Esophagus (tissue), 2 donors: ENCODE measurements at regions not wholly inside any gene's neighbourhood (a gene's known extent, or its start where the extent isn't known, plus 50 kb on each side); places are given as distances from the start of the nearest gene placed in this dataset.

ENCODE experiments used
- H3K27ac ChIP-seq, 2 donors: one replicate each; pipeline ENCODE4 v1.5.1; 2013; ENCODE audit warnings: low read depth in 2 of 2, mild to moderate bottlenecking in 2 of 2, inconsistent platforms in 1 of 2, low read length in 1 of 2, moderate library complexity in 1 of 2
- H3K27me3 ChIP-seq, 2 donors: one replicate each; pipeline ENCODE4 v1.6.1; 2013; ENCODE audit warnings: low read length in 2 of 2, control low read depth in 1 of 2, mild to moderate bottlenecking in 1 of 2; ENCODE audit not compliant: insufficient read depth in 2 of 2, control insufficient read depth in 1 of 2
- H3K36me3 ChIP-seq, 2 donors: one replicate each; pipeline ENCODE4 v1.6.1; 2013; ENCODE audit warnings: low read length in 1 of 2; ENCODE audit not compliant: control insufficient read depth in 2 of 2, insufficient read depth in 2 of 2
- H3K4me1 ChIP-seq, 2 donors: one replicate each; pipeline ENCODE4 v1.6.1; 2013; ENCODE audit warnings: low read length in 1 of 2; ENCODE audit not compliant: control insufficient read depth in 2 of 2, insufficient read depth in 2 of 2
- H3K4me3 ChIP-seq, 2 donors: one replicate each; pipeline ENCODE4 v1.5.1; 2013; ENCODE audit warnings: low read length in 2 of 2, mild to moderate bottlenecking in 2 of 2, low read depth in 1 of 2, moderate library complexity in 1 of 2
- H3K9me3 ChIP-seq, 2 donors: one replicate each; pipeline ENCODE4 v1.6.1; 2013; ENCODE audit warnings: mild to moderate bottlenecking in 2 of 2, low read depth in 1 of 2, low read length in 1 of 2, moderate library complexity in 1 of 2; ENCODE audit not compliant: control insufficient read depth in 2 of 2, insufficient read depth in 1 of 2
- WGBS, 2 donors: extraction: QIAGEN DNeasy Blood & Tissue Kit; methylation state at CpG; one replicate each; pipeline ENCODE4 v1.1.7; 2013; 5-methylcytosine and 5-hydroxymethylcytosine counted together
- donor health status: healthy with polysubstance abuse.
- donor health status: Bipolar disorder and iron deficiency.

DNA sequence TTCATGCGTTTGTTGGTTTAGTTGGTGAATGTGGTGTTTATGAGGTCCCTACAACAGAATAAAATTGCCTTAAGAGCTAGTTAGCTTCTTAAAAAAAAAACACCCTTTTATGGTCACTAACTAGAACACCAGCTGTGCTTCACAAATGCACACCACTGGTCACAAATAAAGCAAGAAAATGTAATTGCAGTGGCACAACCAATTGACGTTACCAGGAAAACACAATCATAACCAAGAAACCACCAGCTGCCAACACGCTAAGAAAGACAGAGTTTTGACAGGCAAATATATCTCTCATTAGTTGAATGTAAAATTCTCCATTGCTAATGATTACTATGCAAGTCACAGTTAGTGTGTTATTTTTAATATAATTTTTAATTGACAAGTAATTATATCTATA is 389.9 kb downstream of the ADAMTS20 start:
- Histone ChIP-seq H3K4me1 (no peaks in the 10 kb centered on the region), H3K4me3 (no peak overlapping the region), H3K27me3 (no peaks in the 10 kb centered on the region), H3K36me3 (no peaks in the 10 kb centered on the region), H3K9me3 (no peaks in the 10 kb centered on the region), H3K27ac (no peak overlapping the region)
- WGBS, 2 donors = 86 to 90% methylated on average over 3 of the region's 3 CpGs

DNA sequence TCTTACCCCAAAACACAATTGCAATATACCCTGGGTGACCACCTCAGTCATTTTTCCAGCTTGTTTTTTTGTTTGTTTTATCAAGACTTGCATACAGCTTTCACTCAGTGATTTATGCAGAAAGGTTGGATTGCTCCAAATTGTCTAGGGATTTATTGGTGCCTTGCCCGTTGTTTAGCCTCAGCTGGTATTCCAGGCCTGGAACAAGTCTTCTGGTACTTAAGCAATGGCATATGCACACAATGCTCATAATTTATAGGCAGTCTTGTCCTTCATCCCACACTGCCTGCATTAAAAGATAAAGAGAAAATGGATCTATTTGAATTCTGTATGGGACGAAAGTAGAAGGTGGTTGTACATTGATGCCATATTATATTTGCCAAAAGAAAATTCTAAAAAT is 392.5 kb downstream of the ADAMTS20 start:
- 76 to 82% methylated on average over 2 of the region's 2 CpGs for WGBS, 2 donors
- Histone ChIP-seq H3K9me3 (no peaks in the 10 kb centered on the region), H3K36me3 (no peaks in the 10 kb centered on the region), H3K4me3 (no peak overlapping the region), H3K27ac (no peak overlapping the region), H3K27me3 (no peaks in the 10 kb centered on the region), H3K4me1 (no peaks in the 10 kb centered on the region)

DNA sequence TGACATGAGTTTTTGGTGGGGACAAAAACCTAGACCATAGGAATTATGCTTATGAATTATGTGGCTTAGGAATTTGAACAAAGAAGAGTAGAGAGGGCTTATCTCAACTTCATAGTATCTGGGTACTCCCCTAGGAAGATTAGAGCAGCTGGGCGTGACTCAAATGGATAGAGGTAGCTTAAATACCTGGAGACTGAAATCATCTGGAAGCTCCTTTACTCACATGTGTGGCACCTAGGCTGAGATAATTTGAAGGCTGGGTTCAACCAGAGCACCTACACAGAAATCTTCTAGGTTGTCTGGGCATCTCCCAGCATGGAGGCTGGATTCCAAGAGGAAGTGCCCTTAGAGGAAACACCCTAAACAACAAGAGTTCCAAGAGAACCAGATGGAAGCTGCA is 393.9 kb downstream of the ADAMTS20 start:
- H3K9me3 ChIP-seq = no peaks in the 10 kb centered on the region
- H3K4me1 ChIP-seq = no peaks in the 10 kb centered on the region
- no peak overlapping the region for H3K4me3 ChIP-seq
- H3K27me3 ChIP-seq = no peaks in the 10 kb centered on the region
- 85 to 91% methylated on average over 1 of the region's 1 CpG for WGBS, 2 donors
- no peaks in the 10 kb centered on the region for H3K36me3 ChIP-seq
- H3K27ac ChIP-seq = no peak overlapping the region

DNA sequence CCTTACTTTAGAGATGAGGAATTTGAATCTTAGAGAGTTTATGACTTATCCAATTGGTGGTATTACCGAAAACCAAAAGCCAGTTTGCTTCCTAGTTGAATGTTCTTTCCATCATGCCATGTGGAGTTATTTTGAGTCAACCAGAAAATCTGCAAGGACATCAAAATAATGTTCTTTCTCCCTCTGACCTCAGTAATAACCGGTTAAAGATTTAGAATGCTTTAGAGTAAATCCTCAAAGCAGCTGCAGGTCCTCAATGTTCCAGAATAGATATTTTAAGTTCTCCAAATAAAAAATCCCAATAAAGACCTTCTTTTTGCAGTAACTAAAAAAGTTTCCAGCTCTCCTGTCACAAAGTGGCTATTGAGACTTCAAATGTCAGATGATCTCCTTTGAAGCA is 396.6 kb downstream of the ADAMTS20 start:
- no peak overlapping the region for H3K4me3 ChIP-seq
- WGBS, 2 donors = 75 to 77% methylated on average over 2 of the region's 2 CpGs
- H3K36me3 ChIP-seq = no peaks in the 10 kb centered on the region
- no peaks in the 10 kb centered on the region for H3K27me3 ChIP-seq
- H3K9me3 ChIP-seq = no peaks in the 10 kb centered on the region
- H3K4me1 ChIP-seq = no peaks in the 10 kb centered on the region
- no peak overlapping the region for H3K27ac ChIP-seq

DNA sequence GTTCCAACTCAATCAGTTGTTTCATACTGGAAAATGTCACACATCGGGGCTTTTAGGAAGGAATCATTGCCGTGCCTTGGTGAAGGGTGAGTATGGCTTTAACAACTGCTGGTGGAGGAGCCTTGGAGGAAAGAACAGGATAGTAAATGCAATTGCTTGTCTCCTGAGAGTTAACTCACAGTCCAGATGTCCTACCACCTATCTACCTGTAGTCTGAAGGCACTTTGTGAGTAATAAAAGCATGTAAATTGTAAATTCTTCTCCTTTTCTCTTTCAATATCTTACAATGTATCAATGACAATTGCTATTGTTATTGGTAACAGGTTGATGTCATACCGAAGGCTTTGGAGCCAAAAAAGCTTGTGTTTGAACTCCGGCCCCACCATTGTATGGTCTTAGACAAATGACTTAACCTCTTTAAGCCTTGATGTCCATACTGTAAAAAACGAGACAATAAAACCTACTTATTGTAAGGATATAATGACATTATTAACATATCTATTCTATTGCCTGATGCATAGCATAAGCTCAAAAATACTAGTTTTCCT is 397.4 kb downstream of the ADAMTS20 start:
- Histone ChIP-seq H3K27ac (no peak overlapping the region), H3K9me3 (no peaks in the 10 kb centered on the region), H3K4me3 (no peak overlapping the region), H3K36me3 (no peaks in the 10 kb centered on the region), H3K4me1 (no peaks in the 10 kb centered on the region), H3K27me3 (no peaks in the 10 kb centered on the region)
- whole genome bisulfite sequencing, 2 donors = 68 to 91% methylated on average over 5 of the region's 5 CpGs

DNA sequence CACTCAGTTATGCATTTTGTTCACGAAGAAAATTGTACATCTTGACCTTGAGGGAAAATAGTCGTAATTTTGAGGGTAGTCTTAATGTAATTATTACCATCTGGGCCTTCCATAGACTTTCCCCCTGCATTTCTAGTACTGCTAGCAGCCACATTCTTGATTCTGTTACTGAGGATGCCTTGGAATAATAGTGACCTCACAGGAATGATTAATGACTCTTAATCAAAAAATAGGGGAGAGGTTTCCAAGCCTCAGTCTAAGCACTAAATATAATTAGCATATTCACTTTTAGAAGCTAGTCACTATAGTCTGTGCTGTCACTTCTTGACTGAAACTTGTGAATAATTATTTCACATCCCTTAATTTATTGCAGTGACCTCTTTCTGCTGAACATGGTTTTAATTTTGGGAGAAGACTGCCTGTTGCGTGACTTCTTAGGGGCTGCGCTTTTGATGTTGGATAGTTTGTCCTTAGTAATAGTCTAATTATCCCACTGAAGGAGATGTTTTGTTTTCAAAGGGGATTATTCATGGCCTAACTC is 400.5 kb downstream of the ADAMTS20 start:
- H3K27me3 ChIP-seq = no peaks in the 10 kb centered on the region
- H3K27ac ChIP-seq = no peak overlapping the region
- no peaks in the 10 kb centered on the region for H3K9me3 ChIP-seq
- 68% methylated on average over 4 of the region's 4 CpGs for WGBS, 2 donors
- no peak overlapping the region for H3K4me3 ChIP-seq
- H3K36me3 ChIP-seq = no peaks in the 10 kb centered on the region
- no peaks in the 10 kb centered on the region for H3K4me1 ChIP-seq

DNA sequence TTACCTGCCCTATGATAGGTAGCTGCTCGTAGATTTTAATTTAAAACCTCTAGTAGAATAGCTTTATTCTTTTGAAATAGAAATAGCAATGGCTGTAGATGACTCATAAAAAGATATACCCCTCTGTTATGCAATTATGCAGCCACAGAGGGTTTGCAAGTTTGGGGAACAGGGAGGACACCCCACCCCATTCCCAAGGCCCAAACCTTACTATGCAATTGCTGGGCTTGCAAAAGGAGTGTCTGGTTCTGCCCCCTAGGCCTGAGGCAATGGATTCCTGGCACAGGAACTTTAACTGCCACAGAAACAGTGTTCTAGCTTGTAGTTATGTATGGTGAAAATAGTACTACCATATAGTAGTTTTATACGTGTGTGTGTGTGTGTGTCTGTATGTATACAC is 403.3 kb downstream of the ADAMTS20 start:
- no peaks in the 10 kb centered on the region for H3K36me3 ChIP-seq
- no peak overlapping the region for H3K27ac ChIP-seq
- H3K27me3 ChIP-seq = no peaks in the 10 kb centered on the region
- H3K4me3 ChIP-seq = no peak overlapping the region
- no peaks in the 10 kb centered on the region for H3K9me3 ChIP-seq
- no peaks in the 10 kb centered on the region for H3K4me1 ChIP-seq
- WGBS, 2 donors = 44 to 46% methylated on average over 2 of the region's 2 CpGs

DNA sequence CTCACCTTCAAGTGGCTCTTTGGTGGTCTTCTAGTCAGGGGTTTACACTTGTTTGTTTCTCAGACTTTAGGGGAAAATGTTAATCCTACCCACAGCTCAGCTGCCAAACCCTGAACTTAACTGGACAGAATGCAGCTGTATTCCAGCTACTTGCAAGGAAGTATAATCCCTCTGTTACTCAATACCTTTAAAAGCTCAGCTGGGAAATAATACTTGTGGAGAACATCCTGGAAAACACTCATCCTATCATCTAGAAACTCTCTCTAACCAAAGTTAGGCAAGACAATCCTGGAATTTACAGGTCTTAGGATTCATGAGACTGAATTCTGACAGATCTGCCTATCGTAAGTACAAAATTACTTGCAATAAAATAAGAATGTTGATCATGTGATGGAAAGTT is 404.1 kb downstream of the ADAMTS20 start:
- 78 to 92% methylated on average over 1 of the region's 1 CpG for WGBS, 2 donors
- Histone ChIP-seq H3K27me3 (no peaks in the 10 kb centered on the region), H3K4me1 (no peaks in the 10 kb centered on the region), H3K9me3 (no peaks in the 10 kb centered on the region), H3K27ac (no peak overlapping the region), H3K4me3 (no peak overlapping the region), H3K36me3 (no peaks in the 10 kb centered on the region)

DNA sequence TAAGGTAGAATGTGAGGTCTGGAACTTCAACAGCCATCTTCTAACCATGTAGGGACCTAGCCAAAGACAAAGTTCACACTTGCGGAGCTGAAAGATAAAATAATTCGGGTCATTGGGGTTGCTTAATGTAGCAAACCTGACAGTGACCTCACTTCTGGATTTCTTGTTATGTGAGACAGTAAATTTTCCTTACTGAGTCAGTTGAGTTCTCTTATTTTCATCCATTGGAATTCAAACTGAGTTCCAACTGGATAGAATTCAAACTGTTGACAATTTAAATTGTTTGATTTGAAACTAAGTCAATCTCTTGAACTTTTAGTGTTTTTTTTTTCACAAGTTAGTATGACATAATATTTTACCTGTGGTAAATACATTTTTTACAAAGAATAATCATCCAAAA is 406.5 kb downstream of the ADAMTS20 start:
- H3K27ac ChIP-seq = no peak overlapping the region

DNA sequence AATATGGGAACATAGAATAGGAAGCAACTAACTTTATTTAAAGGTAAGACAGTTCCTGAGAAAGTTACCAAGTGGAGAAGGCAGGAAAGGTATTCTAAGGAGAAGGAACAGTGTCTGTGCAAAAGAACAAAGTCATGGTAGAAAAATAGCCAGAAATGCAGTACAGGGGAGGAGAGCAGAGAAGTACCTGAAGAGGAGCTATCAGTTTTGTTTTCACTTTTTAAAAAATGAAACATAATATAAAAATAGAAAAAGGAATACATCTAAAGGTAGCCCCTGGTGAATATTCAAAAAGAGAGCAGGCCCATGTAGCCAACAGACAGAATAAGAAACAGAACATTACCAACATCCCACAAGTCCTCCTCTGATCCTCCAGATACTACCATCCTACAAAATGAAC is 408.7 kb downstream of the ADAMTS20 start:
- H3K4me3 ChIP-seq = no peak overlapping the region
- H3K4me1 ChIP-seq = no peaks in the 10 kb centered on the region
- H3K9me3 ChIP-seq = no peaks in the 10 kb centered on the region
- H3K27me3 ChIP-seq = no peaks in the 10 kb centered on the region
- H3K36me3 ChIP-seq = no peaks in the 10 kb centered on the region
- H3K27ac ChIP-seq = no peak overlapping the region

More for the DNA sequence above, 406.5 kb downstream of the ADAMTS20 start:
- no peaks in the 10 kb centered on the region for H3K36me3 ChIP-seq
- H3K4me3 ChIP-seq = no peak overlapping the region
- no peaks in the 10 kb centered on the region for H3K4me1 ChIP-seq
- 61 to 67% methylated on average over 2 of the region's 2 CpGs for WGBS, 2 donors
- H3K9me3 ChIP-seq = no peaks in the 10 kb centered on the region
- no peaks in the 10 kb centered on the region for H3K27me3 ChIP-seq
